GM21381 (cell line): ENCODE measurements at regions not wholly inside any gene's neighbourhood (a gene's known extent, or its start where the extent isn't known, plus 50 kb on each side); places are given as distances from the start of the nearest gene placed in this dataset.

Experiments
- ATAC-seq: cut with Tn5 transposase; IDR thresholded peaks from one replicate; pipeline ENCODE4 v1.9.1; 2021; ENCODE audit warnings: mild to moderate bottlenecking, moderate library complexity; ENCODE audit not compliant: unreplicated experiment

- no peak for ATAC-seq
Measured at GRCh38 chr2:71895320-71896161, 252.1 kb downstream of the CYP26B1 start.

- ATAC-seq, result no peak
Measured at GRCh38 chr2:71894261-71894660, 253.4 kb downstream of the CYP26B1 start.

GRCh38 chr2:71893646-71894045, 254.0 kb downstream of the CYP26B1 start:
- ATAC-seq, result no peak

- ATAC-seq, result no peak
Measured at GRCh38 chr2:71892896-71893295, 254.8 kb downstream of the CYP26B1 start.

- no peak for ATAC-seq
Measured at GRCh38 chr2:71892423-71892730, 255.3 kb downstream of the CYP26B1 start.

GRCh38 chr2:71891719-71892422, 255.8 kb downstream of the CYP26B1 start:
- no peak for ATAC-seq

GRCh38 chr2:71891155-71891554, 256.5 kb downstream of the CYP26B1 start:
- ATAC-seq, result no peak

GRCh38 chr2:71889759-71890684, 257.6 kb downstream of the CYP26B1 start:
- ATAC-seq, result no peak

- no peak for ATAC-seq
Measured at GRCh38 chr2:71888751-71889445, 258.8 kb downstream of the CYP26B1 start.

- ATAC-seq, result no peak
Measured at GRCh38 chr2:71887196-71887595, 260.5 kb downstream of the CYP26B1 start.

GRCh38 chr2:71886241-71886640, 261.4 kb downstream of the CYP26B1 start:
- ATAC-seq, result no peak

- no peak for ATAC-seq
Measured at GRCh38 chr2:71884303-71885042, 263.2 kb downstream of the CYP26B1 start.

- ATAC-seq, result no peak
Measured at GRCh38 chr2:71882949-71883472, 264.7 kb downstream of the CYP26B1 start.

GRCh38 chr2:71882236-71882946, 265.3 kb downstream of the CYP26B1 start:
- no peak for ATAC-seq

- no peak for ATAC-seq
Measured at GRCh38 chr2:71880846-71881610, 266.6 kb downstream of the CYP26B1 start.

GRCh38 chr2:71880287-71880686, 267.4 kb downstream of the CYP26B1 start:
- ATAC-seq, result no peak

- ATAC-seq, result no peak
Measured at GRCh38 chr2:71879509-71880184, 268.0 kb downstream of the CYP26B1 start.
